HG03442 (cell line): ENCODE measurements at regions not wholly inside any gene's neighbourhood (a gene's known extent, or its start where the extent isn't known, plus 50 kb on each side); places are given as distances from the start of the nearest gene placed in this dataset.

Experiments
- ATAC-seq: cut with Tn5 transposase; IDR thresholded peaks from one replicate; pipeline ENCODE4 v1.9.1; 2021; ENCODE audit warnings: mild to moderate bottlenecking, moderate library complexity; ENCODE audit not compliant: unreplicated experiment

- no peak for ATAC-seq
Measured at GRCh38 chr10:88059190-88059589, 195.8 kb downstream of the PTEN start.

- no peak for ATAC-seq
Measured at GRCh38 chr10:88060762-88061161, 197.3 kb downstream of the PTEN start.

- no peak for ATAC-seq
Measured at GRCh38 chr10:88062385-88062784, 199.0 kb downstream of the PTEN start.

DNA sequence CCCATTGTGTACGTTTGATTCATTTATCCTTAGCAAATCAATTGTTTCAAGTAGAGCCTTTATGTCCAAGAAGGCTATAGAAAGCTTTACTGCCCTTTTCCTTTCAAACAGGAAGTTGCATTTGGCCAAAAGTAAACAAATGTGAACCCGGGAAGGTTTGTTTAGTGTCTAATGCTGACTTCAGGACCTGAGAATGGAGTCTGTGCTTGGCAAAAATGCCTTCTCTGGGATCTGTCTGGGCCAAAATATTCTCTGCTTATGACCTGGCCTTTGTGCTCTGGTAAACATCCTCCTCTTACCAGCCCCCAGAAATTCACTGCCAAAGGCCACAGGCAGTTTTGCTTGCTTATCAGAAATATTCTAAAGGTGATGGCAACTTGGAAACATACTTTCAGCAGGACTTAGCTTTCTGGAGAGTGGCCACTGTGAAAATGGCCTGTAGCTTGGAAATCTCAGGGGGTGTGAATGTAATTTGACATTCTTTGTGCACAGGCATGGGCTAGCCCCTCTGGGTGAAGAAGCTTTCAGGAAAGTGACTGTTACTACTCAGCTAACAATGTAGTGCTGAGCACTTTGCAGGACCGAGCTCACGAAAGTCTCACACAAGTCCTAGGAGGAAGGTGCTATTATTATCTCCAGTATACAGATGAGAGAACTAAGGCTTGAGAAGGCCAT is 199.5 kb downstream of the PTEN start:
- ATAC-seq: no peak

- no peak for ATAC-seq
Measured at GRCh38 chr10:88063861-88064557, 200.6 kb downstream of the PTEN start.

GRCh38 chr10:88064608-88065382 is 201.4 kb downstream of the PTEN start:
- ATAC-seq: peak; percentile 52

DNA sequence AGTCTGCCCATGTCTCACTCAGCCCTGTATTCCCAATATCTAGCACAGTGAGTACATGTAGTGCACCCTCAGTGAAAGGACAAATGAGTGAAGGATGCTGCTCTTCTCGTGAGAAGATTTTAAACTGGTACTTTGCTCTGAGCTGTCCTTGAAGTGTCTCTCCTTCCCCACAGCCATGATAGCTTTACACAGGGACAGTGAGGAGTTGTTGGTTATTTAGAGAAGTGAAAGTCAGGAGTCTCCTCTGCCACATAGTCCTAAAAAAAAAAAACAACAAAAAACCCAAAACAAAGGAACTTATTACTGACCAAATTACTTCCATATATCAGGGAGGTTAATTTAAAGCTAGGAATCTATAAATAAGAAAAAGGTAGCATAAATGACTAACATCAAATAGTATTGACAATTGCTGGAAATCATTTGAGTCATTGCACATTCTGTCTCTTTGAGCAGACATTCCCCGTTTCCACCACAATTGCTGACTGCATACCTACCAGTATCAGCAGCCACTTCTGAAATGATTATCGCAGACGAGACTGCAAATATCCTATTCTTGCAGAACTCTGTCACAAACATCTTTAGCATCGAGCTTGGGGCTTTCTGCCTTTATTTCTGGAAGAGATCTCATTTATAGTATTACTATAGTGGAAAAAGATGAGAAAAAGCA is 202.1 kb downstream of the PTEN start:
- ATAC-seq: peak; percentile 30

DNA sequence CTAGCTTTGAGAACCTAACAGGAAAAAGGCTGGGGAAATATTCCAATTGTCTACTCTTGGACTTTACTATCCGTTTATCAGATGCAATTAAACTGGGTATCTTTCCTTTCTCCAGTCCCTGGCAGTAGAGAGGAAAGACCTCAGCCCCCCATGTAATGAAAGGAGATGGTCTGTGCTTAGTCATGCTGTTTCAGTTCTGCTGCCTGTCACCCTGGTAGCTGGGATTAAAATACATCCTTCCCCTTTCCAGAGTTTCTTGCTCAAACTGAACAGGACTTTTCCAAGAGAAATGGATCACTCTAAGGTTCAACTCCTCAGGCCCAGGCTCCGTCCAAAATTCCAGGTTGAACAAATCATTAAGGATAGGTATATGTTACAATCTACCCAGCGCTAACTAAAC is 202.9 kb downstream of the PTEN start:
- ATAC-seq: no peak

- no peak for ATAC-seq
Measured at GRCh38 chr10:88066876-88067275, 203.5 kb downstream of the PTEN start.

DNA sequence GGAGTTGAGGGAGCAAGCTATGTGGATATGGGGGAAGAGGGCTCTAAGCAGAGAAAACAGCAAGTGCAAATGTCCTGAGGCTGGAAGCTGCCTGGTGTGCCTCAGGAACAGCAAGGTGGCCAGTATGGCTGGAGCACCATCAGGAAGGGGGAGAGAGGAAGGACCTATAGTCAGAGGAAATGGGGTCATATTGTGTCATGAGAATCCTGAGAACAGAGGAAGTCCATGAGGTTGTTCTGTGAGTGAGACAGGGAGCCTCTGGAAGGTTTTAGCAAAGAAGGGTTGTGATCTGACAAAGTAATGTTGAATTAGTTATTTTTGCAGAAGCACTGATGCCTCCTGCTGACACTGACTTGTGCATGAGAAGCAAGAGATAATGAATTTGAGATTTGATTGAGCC is 204.3 kb downstream of the PTEN start:
- no peak for ATAC-seq

DNA sequence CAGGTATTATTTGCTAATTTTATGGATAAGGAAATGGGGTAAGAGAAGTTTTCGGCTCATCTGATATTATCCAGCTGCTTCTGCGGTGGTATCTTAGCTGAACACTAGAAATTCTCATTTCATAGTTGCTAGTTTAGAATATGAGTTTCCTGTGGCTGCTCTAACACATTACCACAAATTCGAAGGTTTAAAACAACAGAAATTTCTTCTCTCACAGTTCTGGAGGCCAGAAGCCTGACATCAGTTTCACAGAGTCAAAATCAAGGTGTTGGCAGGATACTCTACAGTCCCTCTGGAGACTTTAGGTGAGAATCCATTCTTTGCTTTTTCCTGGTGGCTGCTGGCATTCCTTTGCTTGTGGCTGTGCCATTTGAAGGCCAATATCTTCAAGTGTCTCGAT is 205.9 kb downstream of the PTEN start:
- no peak for ATAC-seq

DNA sequence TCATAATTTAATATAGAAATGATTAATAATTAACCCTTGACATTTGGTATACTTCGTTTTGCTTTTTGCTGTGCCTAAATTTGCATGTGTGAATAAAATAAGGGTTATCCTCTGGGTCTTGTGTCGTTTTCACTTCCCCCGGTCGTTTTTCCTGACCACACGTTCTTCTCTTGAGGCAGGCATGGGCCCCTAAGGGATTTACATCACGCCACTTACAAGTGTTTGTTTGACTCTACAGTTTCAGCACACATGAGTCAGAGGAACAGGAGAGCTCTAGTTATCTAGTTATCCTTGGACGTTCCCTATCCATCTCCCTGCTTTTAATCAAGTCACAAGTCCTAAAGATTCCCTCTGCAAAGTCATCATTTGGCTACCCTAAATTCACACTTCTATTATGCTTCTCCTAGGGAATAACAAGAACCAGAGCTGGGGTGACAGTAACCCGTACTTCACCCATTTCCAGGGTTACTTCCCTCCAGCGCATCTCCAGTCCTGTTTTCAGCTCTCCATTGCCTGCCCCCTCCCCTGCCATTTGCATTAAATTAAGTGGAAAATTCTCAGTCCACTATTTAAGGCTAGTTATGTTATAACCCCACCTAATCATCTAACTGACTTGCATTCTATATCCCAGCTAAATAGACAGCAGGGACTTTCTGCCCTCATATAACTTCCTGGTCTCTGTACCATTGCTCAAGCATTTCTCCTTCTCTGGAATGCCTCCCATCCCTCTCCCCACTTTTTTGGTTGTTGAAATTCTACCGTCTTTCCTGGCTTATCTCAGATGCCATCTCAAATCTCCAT is 206.9 kb downstream of the PTEN start:
- peak; percentile 56 for ATAC-seq

DNA sequence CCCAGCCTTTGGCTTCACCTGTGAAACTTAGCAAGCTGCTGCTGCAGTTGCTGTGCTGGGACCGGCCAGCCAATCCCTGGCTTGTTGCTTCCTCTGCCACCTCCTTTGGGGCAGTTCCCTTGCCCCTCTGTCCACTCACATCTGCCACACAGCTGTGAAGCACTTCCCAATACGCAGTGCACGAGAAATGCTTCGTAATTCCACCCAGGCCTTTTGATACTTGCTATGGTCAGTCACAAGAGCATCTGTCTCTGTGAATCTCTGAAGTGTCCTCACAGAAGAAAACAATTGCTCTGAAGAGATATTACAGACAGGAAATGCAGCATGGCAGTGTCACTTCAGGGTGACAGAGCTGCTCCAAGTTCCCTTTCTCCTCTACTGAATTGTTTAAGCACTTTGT is 208.5 kb downstream of the PTEN start:
- ATAC-seq: no peak

DNA sequence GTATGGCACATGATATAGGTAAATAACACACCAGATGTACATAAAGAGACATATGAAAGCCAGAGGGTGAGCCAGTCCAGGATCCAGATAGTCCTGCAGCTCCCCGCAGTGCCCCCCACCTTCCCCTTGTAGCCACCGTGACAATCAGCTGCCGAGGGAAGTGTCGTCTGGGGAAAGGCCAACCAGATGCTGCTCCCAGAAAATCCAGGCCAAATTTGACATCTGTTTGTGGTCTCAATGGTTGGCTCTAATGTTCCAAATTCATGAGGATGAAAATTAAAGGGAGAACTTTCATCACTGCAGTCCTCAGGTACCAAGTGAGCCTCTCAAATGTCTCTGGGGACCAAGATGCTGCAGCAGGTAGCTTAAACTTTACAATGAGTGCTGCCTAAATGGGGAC is 210.3 kb downstream of the PTEN start:
- no peak for ATAC-seq

GRCh38 chr10:88074971-88075370 is 211.5 kb downstream of the PTEN start:
- ATAC-seq: no peak

GRCh38 chr10:88076027-88076880 is 212.8 kb downstream of the PTEN start:
- peak; percentile 57 for ATAC-seq

GRCh38 chr10:88077977-88078376 is 214.6 kb downstream of the PTEN start:
- ATAC-seq: no peak

DNA sequence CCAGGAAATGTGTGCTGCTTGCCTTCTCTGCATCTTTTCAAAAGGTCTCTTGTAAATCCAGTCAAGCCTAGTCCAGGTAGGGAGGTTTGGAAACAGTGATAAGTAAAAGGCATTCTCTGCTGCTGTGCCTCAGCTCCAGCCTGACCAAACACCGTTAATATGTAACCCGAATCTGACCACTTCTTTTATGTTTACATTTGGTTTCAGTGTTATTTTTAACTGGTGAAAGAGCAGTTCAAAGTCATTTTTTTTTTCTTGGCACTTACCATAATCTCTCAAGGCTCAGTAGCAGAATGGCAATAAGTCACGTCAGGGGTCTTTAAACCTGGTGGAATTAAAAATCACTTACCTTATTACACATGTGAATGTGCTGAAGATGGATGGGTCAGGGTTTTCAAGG is 216.8 kb downstream of the PTEN start:
- ATAC-seq: no peak

GRCh38 chr10:88081457-88082054 is 218.1 kb downstream of the PTEN start:
- ATAC-seq: no peak
